Mesodermal cell (in vitro differentiated cells): ENCODE measurements at regions not wholly inside any gene's neighbourhood (a gene's known extent, or its start where the extent isn't known, plus 50 kb on each side); places are given as distances from the start of the nearest gene placed in this dataset.
A peak's percentile ranks its signal among the peaks of the same experiment; 100 is the strongest.
"Not testable (repeated sequence)": the region's sequence is repeated elsewhere in the genome, so short reads cannot be mapped to it uniquely, and the experiment has no call there.

ENCODE experiments used
- H3K27ac ChIP-seq: 2 replicates; pipeline ENCODE4 v1.7.0; 2013; ENCODE audit warnings: mild to moderate bottlenecking, low read depth, low read length, moderate library complexity; ENCODE audit not compliant: severe bottlenecking
- H3K36me3 ChIP-seq: 2 replicates; pipeline ENCODE4 v1.7.1; 2013; ENCODE audit warnings: mild to moderate bottlenecking, low read length, moderate library complexity; ENCODE audit not compliant: control insufficient read depth, insufficient read depth
- H3K4me1 ChIP-seq: one replicate; pipeline ENCODE4 v1.7.1; 2013; ENCODE audit warnings: mild to moderate bottlenecking, low read length; ENCODE audit not compliant: insufficient read depth, control insufficient read depth, poor library complexity, severe bottlenecking
- H3K4me3 ChIP-seq: 2 replicates; pipeline ENCODE4 v1.7.0; 2013; ENCODE audit warnings: low read length, control low read depth, mild to moderate bottlenecking; ENCODE audit not compliant: insufficient read depth, poor library complexity, severe bottlenecking; ENCODE audit errors: extremely low read depth
- H3K9me3 ChIP-seq: 2 replicates; pipeline ENCODE4 v1.7.1; 2013; ENCODE audit warnings: mild to moderate bottlenecking, low read length, moderate library complexity; ENCODE audit not compliant: control insufficient read depth
- WGBS, 2 experiments: methylation state at CpG; one replicate each; pipeline ENCODE4 v1.1.5; 2013; ENCODE audit warnings: missing lambda C conversion rate in 2 of 2; ENCODE audit not compliant: insufficient coverage in 2 of 2; 5-methylcytosine and 5-hydroxymethylcytosine counted together

GRCh38 chr3:22371607-22372291, 620.7 kb upstream of the ZNF385D start:
- Histone ChIP-seq H3K27ac (no peak overlapping the region), H3K36me3 (no peaks in the 10 kb centered on the region), H3K4me3 (peak overlapping the region; percentile 24), H3K9me3 (no peaks in the 10 kb centered on the region), H3K4me1 (no peaks in the 10 kb centered on the region)
- WGBS, 2 experiments, result 0 to 16% methylated on average over 7 to 9 of the region's 23 CpGs

GRCh38 chr3:22372292-22373062, 621.5 kb upstream of the ZNF385D start:
- Histone ChIP-seq H3K9me3 (no peaks in the 10 kb centered on the region), H3K27ac (no peak overlapping the region), H3K4me1 (no peaks in the 10 kb centered on the region), H3K36me3 (no peaks in the 10 kb centered on the region), H3K4me3 (peak overlapping the region; percentile 24)
- WGBS, 2 experiments, result 3 to 6% methylated on average over 56 to 61 of the region's 74 CpGs

- Histone ChIP-seq H3K9me3 (no peaks in the 10 kb centered on the region), H3K36me3 (no peaks in the 10 kb centered on the region), H3K4me3 (no peak overlapping the region), H3K4me1 (no peaks in the 10 kb centered on the region), H3K27ac (no peak overlapping the region)
- 95 to 100% methylated on average over 2 to 4 of the region's 5 CpGs for WGBS, 2 experiments
Measured at GRCh38 chr3:22373182-22373581, 622.2 kb upstream of the ZNF385D start.

DNA sequence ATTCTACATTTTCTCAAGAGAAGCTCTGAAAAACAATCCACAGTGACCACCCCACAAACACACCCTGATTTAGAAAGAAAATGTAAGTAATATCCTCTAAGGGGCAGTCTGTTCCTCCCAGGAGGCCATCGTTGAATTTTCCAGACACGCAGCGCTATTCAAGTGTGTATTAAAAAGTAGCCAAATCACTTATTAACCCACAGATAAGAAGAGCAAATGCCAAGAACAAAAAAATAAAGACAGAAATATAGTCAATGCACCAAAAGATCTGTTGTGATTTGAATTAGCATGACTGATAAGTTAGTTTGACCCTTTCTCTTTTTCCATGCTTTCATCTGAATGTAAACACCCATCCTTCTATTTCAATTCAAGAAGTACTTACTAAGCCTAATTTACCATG, 622.8 kb upstream of the ZNF385D start:
- Histone ChIP-seq H3K27ac (no peak overlapping the region), H3K36me3 (no peaks in the 10 kb centered on the region), H3K4me3 (no peak overlapping the region), H3K4me1 (no peaks in the 10 kb centered on the region), H3K9me3 (no peaks in the 10 kb centered on the region)
- no CpG with 5 or more reads among the region's 3 CpGs for WGBS, 2 experiments

- no peaks in the 10 kb centered on the region for H3K4me1 ChIP-seq
- H3K36me3 ChIP-seq, result no peaks in the 10 kb centered on the region
- no peak overlapping the region for H3K27ac ChIP-seq
- H3K4me3 ChIP-seq, result no peak overlapping the region
- H3K9me3 ChIP-seq, result no peaks in the 10 kb centered on the region
Measured at GRCh38 chr3:22377421-22377820, 626.4 kb upstream of the ZNF385D start.

- Histone ChIP-seq H3K36me3 (no peaks in the 10 kb centered on the region), H3K4me1 (no peaks in the 10 kb centered on the region), H3K9me3 (no peaks in the 10 kb centered on the region), H3K27ac (no peak overlapping the region), H3K4me3 (no peak overlapping the region)
Measured at GRCh38 chr3:22378869-22379268, 627.9 kb upstream of the ZNF385D start.

- 80 to 94% methylated on average over 1 to 2 of the region's 4 CpGs for WGBS, 2 experiments
Measured at GRCh38 chr3:22380253-22380652, 629.2 kb upstream of the ZNF385D start.

DNA sequence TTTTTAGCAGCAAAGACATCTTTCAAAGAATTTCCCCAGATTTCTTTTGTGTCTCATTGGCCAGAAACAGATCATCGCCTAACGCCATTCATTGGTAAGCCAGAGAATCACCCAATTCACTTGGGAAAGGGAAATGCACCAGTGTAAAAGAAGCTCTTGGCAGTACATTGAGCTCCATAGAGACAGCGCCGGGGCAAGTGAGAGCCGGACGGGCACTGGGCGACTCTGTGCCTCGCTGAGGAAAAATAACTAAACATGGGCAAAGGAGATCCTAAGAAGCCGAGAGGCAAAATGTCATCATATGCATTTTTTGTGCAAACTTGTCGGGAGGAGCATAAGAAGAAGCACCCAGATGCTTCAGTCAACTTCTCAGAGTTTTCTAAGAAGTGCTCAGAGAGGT, 630.6 kb upstream of the ZNF385D start:
- not testable (repeated sequence) for H3K4me1 ChIP-seq

More at GRCh38 chr3:22380253-22380652, 629.2 kb upstream of the ZNF385D start:
- Histone ChIP-seq H3K36me3 (no peaks in the 10 kb centered on the region), H3K4me3 (no peak overlapping the region), H3K27ac (no peak overlapping the region), H3K9me3 (no peaks in the 10 kb centered on the region), H3K4me1 (no peaks in the 10 kb centered on the region)

DNA sequence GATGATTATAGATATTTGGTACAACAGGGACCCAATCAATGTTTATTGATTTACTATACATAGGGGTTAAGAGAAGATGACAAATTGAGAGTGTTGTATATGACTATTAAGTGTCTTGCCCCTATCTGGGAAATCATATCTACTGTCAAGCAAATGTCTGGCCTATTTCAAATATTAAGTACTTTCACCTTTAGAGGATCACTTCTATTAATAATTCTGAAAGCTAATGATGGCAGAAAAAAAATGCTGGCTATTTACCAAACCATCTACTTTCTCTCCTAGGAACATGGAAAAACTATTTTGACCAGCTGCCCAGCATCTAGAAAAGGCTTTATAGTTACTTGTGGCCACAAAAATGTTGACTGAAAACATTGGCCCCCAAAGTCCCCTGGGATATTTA, 632.3 kb upstream of the ZNF385D start:
- Histone ChIP-seq H3K9me3 (no peaks in the 10 kb centered on the region), H3K4me3 (no peak overlapping the region), H3K36me3 (no peaks in the 10 kb centered on the region), H3K4me1 (no peaks in the 10 kb centered on the region), H3K27ac (no peak overlapping the region)

More for the DNA sequence above, 630.6 kb upstream of the ZNF385D start:
- H3K9me3 ChIP-seq, H3K4me3 ChIP-seq, H3K36me3 ChIP-seq, H3K27ac ChIP-seq: not testable (repeated sequence)
- WGBS, 2 experiments, result 44 to 50% methylated on average over 2 to 4 of the region's 10 CpGs

DNA sequence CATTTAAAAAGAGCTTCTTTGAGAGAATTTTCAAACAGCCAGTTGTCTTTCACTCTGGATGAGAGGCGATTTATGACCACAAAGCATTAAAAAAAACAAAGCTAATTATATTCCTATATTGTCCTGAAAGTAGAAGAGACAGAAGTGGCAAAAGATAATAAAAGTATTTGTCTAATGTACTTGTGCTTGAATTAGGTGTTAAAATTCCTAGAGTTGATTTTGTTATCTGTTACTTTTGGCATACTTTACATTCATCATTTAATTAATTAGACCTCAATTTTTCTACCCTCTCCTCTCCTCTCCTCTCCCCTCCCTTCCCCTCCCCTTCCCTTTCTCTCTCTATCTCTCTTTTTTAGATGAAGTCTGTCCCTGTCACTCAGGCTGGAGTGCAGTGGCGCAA, 635.1 kb upstream of the ZNF385D start:
- no peak overlapping the region for H3K27ac ChIP-seq
- no peaks in the 10 kb centered on the region for H3K9me3 ChIP-seq
- no CpG with 5 or more reads among the region's 2 CpGs for WGBS, 2 experiments
- H3K36me3 ChIP-seq, result no peaks in the 10 kb centered on the region
- H3K4me3 ChIP-seq, result no peak overlapping the region
- no peaks in the 10 kb centered on the region for H3K4me1 ChIP-seq

DNA sequence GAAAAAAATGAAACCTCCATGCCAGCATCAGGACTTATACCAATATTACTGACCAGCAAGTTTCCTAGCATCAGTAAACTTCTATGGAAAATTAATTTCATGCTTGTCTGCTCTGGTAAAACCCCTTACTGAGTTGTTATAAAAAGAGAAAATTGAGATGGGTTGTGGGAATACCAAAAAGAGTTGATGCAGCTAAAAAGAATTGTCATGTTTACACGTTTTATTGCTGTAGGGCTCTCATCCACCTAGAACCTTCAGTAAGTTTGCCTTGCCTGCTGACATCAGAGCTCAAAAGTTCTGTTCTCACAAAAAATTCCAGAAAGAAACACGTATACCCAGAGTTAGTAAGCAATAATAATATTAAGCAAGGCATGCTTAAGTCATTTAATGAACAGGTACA, 641.3 kb upstream of the ZNF385D start:
- no peaks in the 10 kb centered on the region for H3K4me1 ChIP-seq
- H3K27ac ChIP-seq, result no peak overlapping the region
- no peaks in the 10 kb centered on the region for H3K36me3 ChIP-seq
- no peaks in the 10 kb centered on the region for H3K9me3 ChIP-seq
- WGBS, 2 experiments, result 0% methylated on average over 1 of the region's 2 CpGs; no CpG with 5 or more reads in 1 of the 2 experiments
- no peak overlapping the region for H3K4me3 ChIP-seq
